Left lobe of liver (tissue), 2 donors: ENCODE measurements at regions not wholly inside any gene's neighbourhood (a gene's known extent, or its start where the extent isn't known, plus 50 kb on each side); places are given as distances from the start of the nearest gene placed in this dataset.
"Not testable (repeated sequence)": the region's sequence is repeated elsewhere in the genome, so short reads cannot be mapped to it uniquely, and the experiment has no call there.

Source experiments
- ATAC-seq: fragments of 200-7000 bp; cut with Tn5 transposase; one replicate; pipeline ENCODE4 v1.9.1; 2020; ENCODE audit warnings: mild to moderate bottlenecking, moderate library complexity
- DNase-seq: peaks from one replicate; pipeline ENCODE4 v3.0.0-alpha.2; 2020; ENCODE audit warnings: low spot score
- donor health status: DM: no; HTN: no; CAD: no; lungs with moderate emphysema.
- donor health status: DM: no; HTN: yes; CAD: no.

- no peak for ATAC-seq
- peak; percentile 24 for DNase-seq
Observed at GRCh38 chr14:101075801-101076413, 172.4 kb upstream of the RTL1 start.

DNA sequence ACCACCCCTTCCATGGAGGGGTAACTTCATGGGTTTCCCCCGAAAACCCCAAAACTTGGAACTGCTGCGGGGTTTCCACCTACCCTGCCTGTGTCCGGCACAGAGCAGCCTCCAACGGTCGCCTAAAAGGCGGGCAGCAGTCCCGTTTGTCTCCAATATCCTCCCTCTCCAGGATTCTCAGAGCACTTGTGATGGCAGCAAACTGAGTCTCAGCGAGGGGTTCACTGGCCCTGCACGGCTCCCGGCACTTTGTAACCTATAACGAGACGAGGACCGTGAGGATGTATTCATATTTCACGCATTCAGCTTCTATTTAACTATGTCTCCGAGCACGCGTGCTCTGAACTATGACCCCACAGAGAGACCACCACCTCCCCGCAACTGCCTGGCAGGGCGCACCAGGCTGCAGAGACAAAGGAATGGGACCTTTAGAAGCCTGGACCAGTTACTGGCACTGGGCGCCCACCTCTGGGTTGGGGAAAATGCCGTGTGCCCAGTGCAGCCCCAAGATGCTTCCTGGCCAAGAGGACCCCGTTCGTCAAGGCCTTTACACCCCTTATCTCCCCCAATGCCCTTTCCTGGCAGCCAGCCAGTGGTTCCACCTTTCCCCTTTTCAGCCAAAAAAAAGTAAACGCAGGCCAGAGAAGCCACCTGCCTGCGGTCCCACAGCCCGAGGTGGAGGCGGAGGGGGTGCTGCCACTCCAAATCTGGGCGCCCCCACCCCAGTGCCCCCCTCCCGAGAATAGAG lies 173.1 kb upstream of the RTL1 start:
- peak; percentile 44 for DNase-seq
- no peak for ATAC-seq

DNA sequence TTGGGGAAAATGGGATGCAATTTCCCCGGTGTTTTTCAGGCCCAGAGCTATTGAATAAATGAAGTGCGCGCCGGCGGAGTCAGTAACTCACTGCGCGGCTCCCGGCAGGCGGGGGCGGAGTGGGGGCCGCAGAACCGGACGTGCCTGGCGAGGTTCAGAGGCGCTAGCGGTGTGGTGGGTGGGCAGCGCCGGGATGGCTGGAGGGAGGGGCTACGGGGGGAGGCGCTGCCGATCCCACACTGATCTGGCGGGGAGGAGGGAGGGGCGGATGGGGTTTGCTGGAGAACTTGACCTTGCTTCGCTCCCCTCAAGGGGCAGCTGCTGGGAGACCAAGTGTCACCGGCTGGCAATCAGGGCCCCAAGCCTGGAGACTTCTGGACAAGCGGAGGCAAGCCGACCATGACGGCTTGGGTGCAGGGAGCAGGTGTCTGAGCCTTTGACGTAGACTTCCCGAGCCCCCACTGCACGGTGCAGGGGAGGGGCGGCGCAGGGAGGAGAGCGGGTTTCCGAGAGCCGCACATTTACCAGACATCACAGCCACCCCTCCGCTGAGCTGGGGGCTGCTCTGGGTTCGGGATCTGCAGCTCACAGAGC lies 174.1 kb upstream of the RTL1 start:
- ATAC-seq (no peak), DNase-seq (peak; percentile 32)

- DNase-seq (peak; percentile 30), ATAC-seq (no peak)
Observed at GRCh38 chr14:101078170-101078891, 174.8 kb upstream of the RTL1 start.

DNA sequence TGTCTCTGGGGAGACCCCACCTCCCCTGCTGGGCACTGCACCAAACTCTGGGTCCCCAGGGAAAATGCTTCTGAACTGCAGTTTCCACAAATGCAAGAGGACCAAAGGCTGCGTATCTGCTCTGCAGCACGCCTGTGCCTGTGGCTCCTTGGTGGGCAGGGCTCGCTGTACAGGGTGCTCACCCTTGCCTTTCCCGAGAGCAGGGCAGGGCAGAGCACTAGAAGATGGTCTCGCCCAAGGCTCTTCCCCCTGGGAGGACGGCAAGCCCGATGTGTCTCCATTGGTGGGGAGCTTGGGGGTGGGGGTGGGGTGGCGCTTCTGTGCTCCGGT lies 175.3 kb upstream of the RTL1 start:
- DNase-seq: peak; percentile 15

GRCh38 chr14:101080922-101081593 lies 177.5 kb upstream of the RTL1 start:
- ATAC-seq (no peak), DNase-seq (no peak)

More for the DNA sequence above, 175.3 kb upstream of the RTL1 start:
- ATAC-seq: no peak

GRCh38 chr14:101082036-101082435 lies 178.5 kb upstream of the RTL1 start:
- ATAC-seq (no peak), DNase-seq (peak; percentile 27)

DNA sequence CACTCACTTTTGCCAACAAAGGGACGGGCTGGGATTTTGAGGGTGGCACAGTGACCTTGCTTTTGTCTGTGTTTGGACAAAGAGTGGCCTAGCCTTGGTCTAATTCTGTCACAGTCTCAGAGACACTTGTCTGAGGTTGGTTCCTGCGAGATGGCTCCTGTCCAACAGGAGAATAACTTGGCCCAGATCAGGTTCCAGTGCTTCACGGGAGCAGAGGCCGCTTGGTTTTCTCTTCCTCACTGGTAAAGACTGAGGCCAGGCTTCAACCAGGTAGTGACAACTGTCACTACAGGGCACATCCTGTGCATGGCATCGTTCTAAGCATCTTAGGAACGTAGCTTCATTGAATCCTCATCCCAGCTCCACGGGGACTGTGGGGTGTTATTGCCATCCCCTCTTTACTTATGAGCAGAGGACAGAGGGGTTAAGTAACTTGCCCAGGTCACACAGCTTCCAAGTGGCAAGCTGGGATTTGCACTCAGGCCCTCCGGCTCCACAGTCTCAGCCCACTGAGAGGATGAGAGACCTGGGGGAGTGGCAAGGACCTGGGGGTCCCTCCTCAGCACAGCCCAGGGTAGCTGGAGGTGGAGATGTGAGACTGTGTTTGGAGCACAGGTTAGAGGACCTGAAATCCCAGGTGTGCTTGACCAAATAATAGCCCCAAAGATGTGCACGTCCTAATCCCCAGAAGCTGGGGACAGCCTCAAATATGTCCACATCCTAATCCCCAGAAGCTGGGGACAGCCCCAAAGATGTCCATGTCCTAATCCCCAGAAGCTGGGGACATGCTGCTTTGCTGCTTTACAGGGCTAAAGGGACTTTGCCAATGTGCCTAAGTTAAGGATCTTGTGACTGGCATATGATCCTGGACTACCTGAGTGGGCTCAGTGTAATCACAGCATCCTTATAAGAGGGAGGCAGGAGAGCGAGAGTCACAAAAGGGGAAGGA lies 179.2 kb upstream of the RTL1 start:
- DNase-seq (peak; percentile 31), ATAC-seq (no peak)

GRCh38 chr14:101083564-101084435 lies 180.3 kb upstream of the RTL1 start:
- DNase-seq (peak; percentile 28), ATAC-seq (no peak)

DNA sequence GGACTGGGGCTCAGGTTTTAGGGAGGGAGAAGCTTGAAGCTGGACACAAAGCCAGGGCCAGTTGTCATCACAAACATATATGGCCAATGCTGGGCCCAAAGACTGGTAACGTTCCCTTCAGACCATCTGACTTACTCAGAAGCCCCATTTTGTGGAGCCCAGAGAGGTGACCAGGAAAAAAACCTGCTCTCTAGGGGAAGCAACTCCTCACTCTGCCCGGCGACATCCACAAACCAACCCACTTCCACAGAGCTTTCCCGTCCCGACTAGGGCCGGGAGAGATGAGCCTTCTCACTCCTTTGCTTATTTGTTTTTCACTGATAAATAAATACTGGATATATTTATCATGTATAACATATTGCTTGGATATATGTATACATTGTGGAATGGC lies 180.9 kb upstream of the RTL1 start:
- DNase-seq (no peak), ATAC-seq (no peak)

DNA sequence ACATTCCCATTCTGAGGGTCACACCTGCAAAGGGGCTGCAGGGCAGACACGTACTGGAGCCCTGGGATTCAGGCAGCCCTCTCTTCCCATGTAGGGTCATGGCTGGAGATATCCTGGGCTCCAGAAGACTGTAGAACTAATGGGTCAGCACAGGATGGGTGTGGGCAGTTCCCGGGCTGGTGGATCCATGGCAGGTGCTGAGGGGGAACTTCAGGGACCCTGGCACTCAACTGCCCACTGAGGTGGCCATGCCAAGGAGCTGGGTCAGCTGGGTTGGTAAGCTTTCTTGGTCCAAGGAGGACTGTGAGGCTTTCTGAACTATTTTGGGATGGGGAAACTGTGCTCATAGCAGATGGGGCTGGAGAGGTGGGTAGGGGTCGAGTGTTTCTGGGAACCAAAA lies 183.4 kb upstream of the RTL1 start:
- DNase-seq: peak; percentile 24
- no peak for ATAC-seq

- peak; percentile 21 for DNase-seq
- ATAC-seq: no peak
Observed at GRCh38 chr14:101087614-101088394, 184.3 kb upstream of the RTL1 start.

- DNase-seq (peak; percentile 24), ATAC-seq (no peak)
Observed at GRCh38 chr14:101088395-101088667, 184.8 kb upstream of the RTL1 start.

GRCh38 chr14:101088714-101089113 lies 185.2 kb upstream of the RTL1 start:
- DNase-seq (no peak), ATAC-seq (no peak)

- DNase-seq: peak; percentile 21
- not testable (repeated sequence) for ATAC-seq
Observed at GRCh38 chr14:101090478-101090877, 187.0 kb upstream of the RTL1 start.

DNA sequence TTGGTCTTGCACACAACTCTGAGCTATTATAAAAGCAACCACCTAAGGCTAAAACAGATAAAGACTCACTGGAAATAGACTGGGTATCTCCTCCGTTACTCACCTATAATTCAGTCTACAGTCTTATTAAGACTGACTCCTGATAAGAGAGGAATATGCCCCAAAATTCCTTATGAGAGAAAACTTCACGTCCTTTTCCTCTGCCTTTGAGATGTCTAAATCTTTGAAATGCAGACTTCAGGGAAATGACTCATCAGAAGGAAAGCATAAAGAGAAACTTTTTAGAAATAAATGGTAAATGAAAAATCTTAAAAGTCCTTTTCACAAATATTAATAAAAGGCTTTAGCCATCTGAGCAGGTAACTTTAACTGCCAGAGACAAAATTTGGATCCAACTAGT lies 187.5 kb upstream of the RTL1 start:
- no peak for DNase-seq
- ATAC-seq: no peak

DNA sequence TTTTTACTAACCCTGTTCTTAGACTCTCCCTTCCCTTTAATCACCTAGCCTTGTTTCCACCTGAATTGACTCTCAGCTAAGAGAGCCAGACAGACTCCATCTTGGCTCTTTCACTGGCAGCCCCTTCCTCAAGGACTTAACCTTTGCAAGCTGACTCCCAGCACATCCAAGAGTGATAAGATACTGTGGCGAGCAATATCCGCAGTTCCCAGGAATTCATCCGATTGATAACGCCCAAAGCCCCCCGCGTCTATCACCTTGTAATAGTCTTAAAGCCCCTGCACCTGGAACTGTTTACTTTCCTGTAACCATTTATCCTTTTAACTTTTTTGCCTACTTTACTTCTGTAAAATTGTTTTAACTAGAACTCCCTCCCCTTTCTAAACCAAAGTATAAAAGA lies 191.4 kb upstream of the RTL1 start:
- ATAC-seq: not testable (repeated sequence)
- peak; percentile 14 for DNase-seq

GRCh38 chr14:101096551-101096950 lies 193.0 kb upstream of the RTL1 start:
- ATAC-seq (no peak), DNase-seq (no peak)
